Vagina (tissue), 2 donors: ENCODE measurements at regions not wholly inside any gene's neighbourhood (a gene's known extent, or its start where the extent isn't known, plus 50 kb on each side); places are given as distances from the start of the nearest gene placed in this dataset.

Experiments
- CTCF ChIP-seq, 3 experiments: fragments of 450-650 bp in 2 of 3; fragments of 200-600 bp in 1 of 3; sonication (generic) in 1 of 3; IDR thresholded peaks; one replicate each; pipeline ENCODE4 v1.5.1; 2017 to 2019; ENCODE audit warnings: antibody characterized with exemption in 3 of 3, mild to moderate bottlenecking in 2 of 3, moderate library complexity in 2 of 3
- POLR2AphosphoS5 ChIP-seq, 2 donors: sonication (generic); formaldehyde crosslinking; IDR thresholded peaks; one replicate each; pipeline ENCODE4 v1.9.0; 2017; ENCODE audit warnings: antibody characterized with exemption in 2 of 2, mild to moderate bottlenecking in 2 of 2, low read depth in 1 of 2; ENCODE audit not compliant: insufficient read depth in 1 of 2

- TF ChIP-seq POLR2AphosphoS5 (IDR thresholded peaks at IDR 0.05; ENCODE audit: insufficient read depth in 1 of 2, low read depth in 1 of 2) (no peak), CTCF (IDR thresholded peaks at IDR 0.05) (no peak)
Measured at GRCh38 chr6:166221040-166221439, 53.4 kb upstream of the TBXT start.
